ENCODE measurements at regions not wholly inside any gene's neighbourhood (a gene's known extent, or its start where the extent isn't known, plus 50 kb on each side); places are given as distances from the start of the nearest gene placed in this dataset.

DNA sequence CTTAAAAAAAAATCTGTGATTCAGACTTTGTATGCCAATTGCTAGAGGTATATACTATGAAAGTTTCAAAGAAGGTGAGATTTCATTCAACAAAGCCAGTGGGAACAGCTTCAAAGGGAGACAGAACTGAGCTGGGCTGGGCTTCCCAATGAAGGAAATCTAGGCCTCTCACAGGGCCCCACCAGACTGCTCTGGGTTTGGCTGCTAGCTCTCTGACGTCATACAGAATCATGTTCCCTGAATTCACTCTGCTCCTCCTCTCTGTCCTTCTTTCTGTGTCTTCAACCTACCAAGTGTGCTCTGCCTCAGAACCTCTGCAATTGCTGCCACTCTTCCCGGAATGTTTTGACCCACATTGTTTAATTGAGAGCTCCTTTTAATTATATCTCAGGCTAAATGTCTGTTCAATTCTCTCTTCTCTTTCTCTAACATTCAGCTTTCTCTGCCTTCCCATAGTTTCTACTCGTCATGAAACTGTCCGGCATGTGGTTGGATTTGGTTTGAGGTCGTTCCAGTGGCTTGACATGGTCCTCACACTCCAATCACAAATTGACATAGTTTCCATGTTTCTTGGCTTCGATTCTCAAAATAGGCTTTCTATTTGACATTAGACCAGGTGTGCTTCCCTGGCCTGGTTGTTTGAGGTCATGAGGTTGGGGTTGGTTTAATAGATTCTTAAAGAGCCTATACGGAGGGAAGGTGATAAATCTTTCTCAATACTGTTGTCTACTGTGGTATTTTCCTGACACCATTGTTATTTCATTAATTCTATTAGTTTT lies 282.1 kb upstream of the EMCN start:
- DNase-seq (ENCODE audit: low spot score in 2 of 2) (no peak), ATAC-seq (no peak)
- H3K9me3 Mint-ChIP-seq: no peaks in the 10 kb centered on the region
- no peaks in the 10 kb centered on the region for H3K36me3 Mint-ChIP-seq
- no peak overlapping the region for H3K27ac Mint-ChIP-seq

DNA sequence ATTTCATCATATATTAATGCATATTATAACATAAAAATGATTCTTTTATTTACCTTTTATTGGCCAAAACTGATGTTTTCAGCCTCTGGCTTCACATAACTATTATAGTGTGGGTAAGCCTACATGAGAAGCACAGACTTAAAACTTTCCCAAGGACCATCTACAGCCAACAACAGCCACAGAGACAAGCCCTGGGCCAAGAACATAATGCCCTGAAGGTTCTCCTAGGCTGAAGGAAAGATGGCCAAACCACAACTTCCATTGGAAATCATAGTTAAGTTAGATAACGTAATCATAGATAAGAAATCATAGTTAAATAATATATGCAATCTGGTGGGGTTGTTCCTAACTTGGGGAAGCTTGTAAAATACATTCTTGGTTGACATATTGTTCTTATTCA lies 280.0 kb upstream of the EMCN start:
- DNase-seq (ENCODE audit: low spot score in 2 of 2): no peak
- Mint-ChIP-seq H3K36me3 (no peaks in the 10 kb centered on the region), H3K27ac (no peak overlapping the region), H3K9me3 (no peaks in the 10 kb centered on the region)
- no peak for ATAC-seq

DNA sequence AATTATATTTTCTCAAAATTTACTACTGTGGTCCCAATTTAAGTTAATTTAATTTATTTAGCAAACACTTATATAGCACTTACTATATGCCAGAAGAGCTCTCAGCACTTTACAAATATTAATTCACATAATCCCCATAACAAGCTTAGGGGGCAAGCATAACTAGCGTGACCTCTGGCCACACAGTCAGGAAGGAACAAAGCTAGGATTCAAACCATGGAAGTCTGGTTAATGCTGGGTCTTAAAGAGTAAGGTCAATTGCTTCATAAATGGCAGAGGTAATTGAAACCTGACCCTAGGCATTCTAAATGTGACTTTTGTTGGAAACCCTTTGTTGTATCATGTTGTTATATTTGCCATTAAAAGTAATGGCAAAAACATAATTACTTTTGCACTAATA lies 279.5 kb upstream of the EMCN start:
- Mint-ChIP-seq H3K9me3 (no peaks in the 10 kb centered on the region), H3K36me3 (no peaks in the 10 kb centered on the region), H3K27ac (no peak overlapping the region)
- no peak for DNase-seq (ENCODE audit: low spot score in 2 of 2)
- no peak for ATAC-seq

DNA sequence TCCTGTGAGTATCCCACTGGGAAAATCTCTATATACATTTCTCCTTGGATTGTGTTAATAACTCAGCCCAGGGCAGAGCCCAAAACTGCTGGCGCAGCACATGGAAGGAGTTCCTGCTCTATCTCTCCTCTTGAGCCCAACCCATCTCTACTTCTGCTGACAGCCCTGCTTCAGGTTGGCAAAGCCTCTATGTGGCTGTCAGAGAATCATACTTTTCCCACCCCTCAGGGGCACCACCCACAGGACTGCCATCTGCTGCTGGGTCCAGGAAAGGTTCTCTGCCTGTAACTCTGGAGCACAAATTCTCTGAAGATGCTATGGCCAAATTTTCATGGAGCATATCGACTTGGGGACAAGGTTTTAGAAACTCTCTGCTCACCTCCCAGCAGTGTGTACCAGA lies 278.5 kb upstream of the EMCN start:
- Mint-ChIP-seq H3K27ac (no peak overlapping the region), H3K36me3 (no peaks in the 10 kb centered on the region), H3K9me3 (no peaks in the 10 kb centered on the region)
- DNase-seq (ENCODE audit: low spot score in 2 of 2) (no peak), ATAC-seq (no peak)

DNA sequence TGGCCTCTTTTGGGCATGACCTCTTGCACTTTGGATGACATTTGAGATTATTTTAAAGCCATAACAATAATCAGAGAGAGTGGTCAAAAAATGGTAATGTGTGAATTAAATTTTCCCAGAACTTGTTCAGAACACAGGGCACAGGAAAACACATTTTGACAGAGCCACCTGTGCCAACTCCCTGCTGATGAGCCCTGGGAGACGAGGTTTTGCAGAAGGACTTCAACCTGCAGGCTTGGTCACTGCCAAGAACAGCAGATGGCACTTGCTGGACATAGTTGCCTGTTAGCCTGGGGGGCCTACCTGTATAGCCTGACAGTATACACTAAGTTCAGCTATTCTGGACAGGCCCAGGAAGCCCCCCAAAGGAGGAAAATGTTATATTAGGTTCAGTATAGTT lies 277.8 kb upstream of the EMCN start:
- H3K36me3 Mint-ChIP-seq: no peaks in the 10 kb centered on the region
- ATAC-seq (no peak), DNase-seq (ENCODE audit: low spot score in 2 of 2) (no peak)
- no peaks in the 10 kb centered on the region for H3K9me3 Mint-ChIP-seq
- no peak overlapping the region for H3K27ac Mint-ChIP-seq

DNA sequence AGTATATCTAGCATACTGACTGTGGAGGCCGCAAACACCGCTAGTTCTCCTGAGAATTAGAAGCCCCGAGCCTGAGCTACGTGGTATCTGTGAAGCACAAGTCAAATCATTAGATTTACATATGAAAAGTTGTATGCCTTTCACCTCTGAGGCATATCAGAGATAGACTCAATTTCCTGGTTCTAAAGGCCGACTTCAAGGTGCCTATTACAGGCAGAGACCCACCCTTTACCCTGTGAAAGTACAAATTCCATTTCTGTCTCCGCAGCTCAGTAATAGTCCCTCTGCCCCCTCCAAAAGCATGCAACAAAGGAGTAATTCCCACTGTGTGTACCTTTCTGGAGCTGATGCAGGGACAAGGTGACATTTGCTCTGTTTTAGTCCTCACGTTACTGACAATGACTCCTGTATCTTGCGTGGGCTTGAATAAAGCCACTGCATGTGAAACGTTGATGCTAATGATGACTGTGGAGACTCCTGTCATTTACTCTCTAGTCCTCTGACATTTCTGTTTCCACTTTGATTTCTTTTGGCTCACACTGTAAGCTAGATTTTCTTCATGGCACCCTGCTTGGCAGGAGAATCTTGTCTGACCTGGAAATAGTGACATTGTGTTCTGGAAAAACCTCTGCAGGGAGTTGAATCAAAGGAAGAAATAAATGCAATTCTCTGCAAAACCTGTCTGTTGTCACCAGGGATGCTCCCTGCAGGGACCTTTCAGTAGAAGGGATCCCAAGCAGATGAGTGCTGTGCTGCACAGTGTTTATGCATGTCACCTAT lies 273.2 kb upstream of the EMCN start:
- no peak for DNase-seq (ENCODE audit: low spot score in 2 of 2)
- Mint-ChIP-seq H3K36me3 (no peaks in the 10 kb centered on the region), H3K27ac (no peak overlapping the region), H3K9me3 (no peaks in the 10 kb centered on the region)
- ATAC-seq: no peak

DNA sequence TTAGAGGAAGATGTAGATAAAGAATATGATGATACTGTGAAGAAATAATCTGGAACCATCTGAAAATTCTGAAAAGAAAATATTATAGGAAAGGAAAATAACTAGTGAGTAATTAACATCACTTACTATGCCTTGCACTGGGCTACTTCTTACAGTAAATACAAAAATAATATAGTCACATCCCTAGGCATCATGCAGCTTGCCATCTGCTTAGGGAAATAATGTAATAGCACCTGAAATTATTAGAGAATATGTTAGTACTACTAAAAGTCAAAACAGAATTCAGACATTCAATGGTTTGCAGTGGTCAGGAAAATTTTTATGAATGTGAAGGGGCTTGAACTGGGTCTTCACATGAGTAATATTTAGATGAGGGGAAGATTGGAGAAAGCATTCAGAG lies 272.2 kb upstream of the EMCN start:
- H3K27ac Mint-ChIP-seq: no peak overlapping the region
- ATAC-seq: no peak
- no peaks in the 10 kb centered on the region for H3K9me3 Mint-ChIP-seq
- H3K36me3 Mint-ChIP-seq: no peaks in the 10 kb centered on the region
- no peak for DNase-seq (ENCODE audit: low spot score in 2 of 2)

DNA sequence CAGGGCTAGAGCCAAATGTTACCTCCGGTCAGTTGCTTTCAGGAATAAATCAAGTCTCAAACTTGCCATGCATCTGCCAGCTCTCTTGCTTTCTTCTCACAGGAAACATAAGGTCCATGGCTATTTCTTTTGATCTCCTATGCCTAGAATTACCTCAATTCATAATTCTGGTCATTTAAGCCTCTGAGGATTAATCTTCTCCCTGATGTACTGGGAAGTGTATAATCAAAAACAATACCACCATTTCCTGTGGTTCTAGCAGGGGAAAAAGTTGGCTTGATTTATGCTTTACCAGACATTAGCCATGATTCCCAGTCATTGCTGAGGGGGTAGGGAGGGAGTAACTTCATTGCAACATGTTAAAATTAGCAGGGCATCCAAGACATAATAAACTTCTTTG lies 268.7 kb upstream of the EMCN start:
- Mint-ChIP-seq H3K27ac (no peak overlapping the region), H3K36me3 (no peaks in the 10 kb centered on the region), H3K9me3 (no peaks in the 10 kb centered on the region)
- DNase-seq (ENCODE audit: low spot score in 2 of 2) (no peak), ATAC-seq (no peak)

DNA sequence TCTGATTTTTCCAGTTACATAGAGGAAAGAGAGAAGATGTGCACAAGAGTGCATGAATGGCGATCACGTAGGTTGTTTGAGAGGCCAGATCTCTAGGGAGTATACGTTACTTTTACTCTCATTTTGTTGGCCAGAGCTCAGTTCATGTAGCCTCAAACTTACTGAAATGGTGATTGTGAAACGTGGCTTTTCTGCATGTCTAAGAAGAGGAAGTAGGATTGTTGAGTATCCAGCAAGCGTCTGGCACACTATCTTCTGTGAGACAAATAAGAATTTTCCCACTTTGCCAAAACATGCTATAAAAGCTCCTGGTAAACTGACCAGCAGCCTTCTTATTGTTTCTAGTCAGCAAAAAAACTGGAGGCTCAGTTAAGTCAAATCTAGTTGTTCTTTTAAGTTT lies 264.5 kb upstream of the EMCN start:
- ATAC-seq (no peak), DNase-seq (ENCODE audit: low spot score in 2 of 2) (no peak)
- Mint-ChIP-seq H3K27ac (no peak overlapping the region), H3K9me3 (no peaks in the 10 kb centered on the region), H3K36me3 (no peaks in the 10 kb centered on the region)

DNA sequence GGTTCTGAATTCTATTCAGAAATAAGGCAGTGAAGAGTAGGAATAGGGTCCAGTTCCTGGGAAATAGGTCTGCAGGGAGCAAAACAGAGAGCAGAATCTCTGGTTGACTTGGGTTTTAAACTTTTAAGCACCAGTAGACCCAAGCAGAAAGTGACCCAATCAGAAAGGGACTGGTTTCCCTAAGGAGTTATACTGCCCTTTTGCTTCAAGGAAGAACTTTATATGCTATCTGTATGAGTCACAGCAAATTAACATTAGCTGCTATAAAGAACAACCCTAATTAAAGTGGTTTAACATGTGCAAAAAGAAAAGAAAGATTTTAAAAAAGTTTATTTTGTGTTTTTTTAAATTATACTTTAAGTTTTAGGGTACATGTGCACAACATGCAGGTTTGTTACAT lies 263.6 kb upstream of the EMCN start:
- H3K27ac Mint-ChIP-seq: no peak overlapping the region
- no peak for DNase-seq (ENCODE audit: low spot score in 2 of 2)
- no peaks in the 10 kb centered on the region for H3K9me3 Mint-ChIP-seq
- no peak for ATAC-seq
- H3K36me3 Mint-ChIP-seq: no peaks in the 10 kb centered on the region

DNA sequence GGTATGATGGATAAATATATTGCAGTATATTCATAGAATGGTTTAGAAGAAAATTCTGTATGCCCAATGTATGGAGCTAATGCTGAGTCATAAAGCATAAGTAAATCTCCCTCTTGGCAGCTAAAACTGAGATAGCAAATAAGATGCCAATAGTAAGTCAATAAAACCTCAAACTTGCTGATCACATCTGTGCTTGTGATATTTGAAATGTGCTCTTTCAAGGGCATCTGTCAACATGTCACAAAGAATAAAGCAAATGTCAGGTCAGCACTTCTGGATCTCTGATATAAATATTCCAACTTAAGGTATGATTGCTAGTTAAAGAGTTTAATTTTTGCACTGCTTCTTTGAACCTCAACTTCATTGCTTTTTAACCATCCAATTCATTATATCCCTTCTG lies 262.3 kb upstream of the EMCN start:
- no peak for DNase-seq (ENCODE audit: low spot score in 2 of 2)
- ATAC-seq: no peak
- Mint-ChIP-seq H3K36me3 (peaks cover 0 to 6% of the 10 kb centered on the region in 2 donors), H3K9me3 (peaks cover 4 to 5% of the 10 kb centered on the region in 2 donors), H3K27ac (no peak overlapping the region)

DNA sequence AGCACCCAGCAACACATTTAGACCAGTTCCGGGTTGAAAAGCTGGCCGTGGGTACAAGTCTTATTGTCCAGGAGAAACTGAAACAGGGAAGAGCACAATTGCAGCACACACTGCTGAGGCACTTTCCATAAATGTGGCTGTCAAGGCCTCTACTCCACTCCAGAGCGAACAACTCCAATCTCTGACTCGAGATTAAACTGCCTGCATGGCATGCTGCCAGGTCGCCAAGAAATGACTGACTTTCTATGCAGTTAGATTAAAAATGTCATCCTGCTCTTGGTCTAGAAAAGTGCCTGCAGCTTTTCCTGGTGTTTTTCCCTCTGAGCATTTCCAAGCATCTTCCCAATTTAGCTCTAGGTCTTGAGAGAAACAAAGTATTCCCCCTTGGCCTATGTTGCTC lies 260.6 kb upstream of the EMCN start:
- Mint-ChIP-seq H3K9me3 (peaks cover 5 to 13% of the 10 kb centered on the region in 2 donors), H3K27ac (no peak overlapping the region), H3K36me3 (peaks cover 0 to 6% of the 10 kb centered on the region in 2 donors)
- DNase-seq (ENCODE audit: low spot score in 2 of 2) (no peak), ATAC-seq (no peak)

DNA sequence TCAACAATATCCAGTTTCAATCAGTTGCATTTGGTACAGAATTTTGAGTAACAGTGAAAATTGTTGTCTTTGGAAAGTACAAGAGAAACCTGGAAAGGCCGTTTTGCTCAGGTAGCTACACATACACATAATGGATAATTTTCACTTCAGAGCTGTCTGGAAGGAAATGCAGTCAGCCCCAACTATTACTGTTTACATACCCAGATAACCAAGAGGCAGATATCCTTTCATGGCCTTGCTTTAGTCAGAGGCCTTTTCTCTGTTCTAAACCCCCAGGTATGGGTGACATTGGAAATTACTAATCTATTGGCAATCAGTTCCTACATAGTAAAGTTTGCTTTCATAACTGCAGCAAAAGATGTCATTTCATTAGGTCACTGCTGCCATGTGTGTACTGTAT lies 244.9 kb upstream of the EMCN start:
- peaks cover 0 to 5% of the 10 kb centered on the region in 2 donors for H3K36me3 Mint-ChIP-seq
- no peak for ATAC-seq
- no peak for DNase-seq (ENCODE audit: low spot score in 2 of 2)
- peaks cover 0 to 5% of the 10 kb centered on the region in 2 donors for H3K9me3 Mint-ChIP-seq
- H3K27ac Mint-ChIP-seq: no peak overlapping the region

DNA sequence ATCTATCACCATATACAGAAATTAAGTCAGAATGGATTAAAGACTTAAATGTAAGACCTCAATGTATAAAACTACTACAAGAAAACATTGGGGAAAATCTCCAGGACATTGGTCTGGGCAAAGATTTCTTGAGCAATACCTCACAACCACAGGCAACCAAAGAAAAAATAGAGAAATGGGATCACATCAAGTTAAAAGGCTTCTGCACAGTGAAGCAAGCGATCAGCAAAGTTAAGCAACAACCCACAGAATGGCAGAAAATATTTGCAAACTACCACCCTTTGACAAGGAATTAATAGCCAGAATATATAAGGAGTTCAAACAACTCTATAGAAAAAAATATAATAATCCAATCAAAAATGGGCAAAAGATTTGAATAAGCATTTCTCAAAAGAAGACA lies 236.9 kb upstream of the EMCN start:
- ATAC-seq (no peak), DNase-seq (ENCODE audit: low spot score in 2 of 2) (no peak)
- peaks cover 0 to 5% of the 10 kb centered on the region in 2 donors for H3K36me3 Mint-ChIP-seq
- peaks cover 6 to 10% of the 10 kb centered on the region in 2 donors for H3K9me3 Mint-ChIP-seq
- H3K27ac Mint-ChIP-seq: no peak overlapping the region

DNA sequence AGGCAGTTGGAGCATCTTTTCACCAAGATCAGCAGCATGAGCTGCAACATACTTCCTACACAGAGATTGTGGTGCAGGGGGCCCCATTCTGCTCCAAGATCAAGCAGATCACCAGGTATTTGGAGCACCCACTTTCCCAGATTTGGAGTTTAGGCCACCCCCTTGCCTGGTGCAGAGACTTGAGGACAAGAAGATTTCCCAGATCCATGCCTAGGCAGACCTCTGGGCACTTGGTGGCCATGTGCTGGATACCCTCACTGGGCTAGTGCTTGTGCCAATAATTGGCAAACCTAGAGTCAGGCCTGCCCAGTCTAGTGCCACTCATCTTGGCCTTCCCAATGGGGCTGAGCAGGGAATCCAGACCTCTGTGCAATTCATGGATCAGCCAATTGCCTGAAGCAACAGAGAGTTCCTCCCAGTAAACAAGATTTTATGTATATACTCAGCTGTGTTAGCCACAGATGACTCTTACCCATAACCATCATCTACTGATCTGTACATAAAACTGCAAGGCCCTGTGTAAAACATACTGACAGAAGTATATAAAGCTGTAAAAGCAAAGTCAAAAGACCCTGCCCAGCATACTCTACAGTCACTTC lies 228.4 kb upstream of the EMCN start:
- H3K9me3 Mint-ChIP-seq: no peaks in the 10 kb centered on the region
- DNase-seq (ENCODE audit: low spot score in 2 of 2): no peak
- H3K27ac Mint-ChIP-seq: no peak overlapping the region
- H3K36me3 Mint-ChIP-seq: no peaks in the 10 kb centered on the region
- ATAC-seq: no peak

DNA sequence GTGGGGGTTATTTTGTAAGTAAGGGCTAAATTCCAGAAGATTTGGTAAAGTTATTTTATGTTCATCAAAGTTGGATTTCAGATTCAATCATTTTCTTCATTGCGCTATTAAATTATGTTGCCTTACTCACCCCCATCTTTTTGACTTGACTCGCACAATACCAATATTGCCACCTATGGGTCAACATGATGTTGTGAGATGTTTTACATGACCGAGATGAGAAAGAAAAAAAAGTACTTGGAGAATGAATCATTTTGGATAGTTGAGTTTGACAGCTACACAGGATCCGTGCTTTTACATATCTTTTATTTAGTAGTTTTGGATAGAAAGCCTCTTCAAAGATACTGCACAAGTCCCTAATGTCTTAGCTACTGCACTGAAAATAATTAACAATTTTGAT lies 224.2 kb upstream of the EMCN start:
- no peak overlapping the region for H3K27ac Mint-ChIP-seq
- DNase-seq (ENCODE audit: low spot score in 2 of 2) (no peak), ATAC-seq (peak in 1 of 2 donors; percentile 26)
- no peaks in the 10 kb centered on the region for H3K36me3 Mint-ChIP-seq
- H3K9me3 Mint-ChIP-seq: no peaks in the 10 kb centered on the region

DNA sequence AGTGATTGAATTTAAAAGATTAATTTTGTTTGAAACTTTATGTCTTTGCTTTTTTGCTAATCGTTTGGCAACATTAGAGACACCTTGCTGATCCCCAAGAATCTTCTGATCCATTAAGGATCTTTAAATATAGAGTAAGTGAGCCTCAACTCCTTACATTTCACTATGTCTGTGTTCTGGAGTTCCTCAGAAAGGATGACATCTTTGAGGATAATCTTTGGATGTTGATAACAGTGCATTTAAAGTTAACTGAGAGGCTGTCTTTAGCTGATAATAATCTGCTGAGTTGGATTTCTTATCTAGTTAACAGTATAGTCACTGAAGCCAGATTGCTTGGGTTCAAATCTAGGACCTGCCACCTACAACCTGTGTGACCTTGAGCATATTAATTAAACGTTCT lies 221.6 kb upstream of the EMCN start:
- no peak for ATAC-seq
- no peak for DNase-seq (ENCODE audit: low spot score in 2 of 2)
- H3K27ac Mint-ChIP-seq: no peak overlapping the region
- peaks cover 0 to 4% of the 10 kb centered on the region in 2 donors for H3K9me3 Mint-ChIP-seq
- H3K36me3 Mint-ChIP-seq: no peaks in the 10 kb centered on the region
